ENCODE measurements at regions not wholly inside any gene's neighbourhood (a gene's known extent, or its start where the extent isn't known, plus 50 kb on each side); places are given as distances from the start of the nearest gene placed in this dataset.

GRCh38 chr9:12461763-12462460 lies 231.3 kb upstream of the TYRP1 start:
- intact Hi-C loops (cut with DNase I; ENCODE audit: low total_unique reads), result no loop called here
- no peaks in the 10 kb centered on the region for H3K36me3 ChIP-seq (ENCODE audit: low read depth, missing control alignments)
- no peaks in the 10 kb centered on the region for H3K27me3 ChIP-seq
- DNase-seq, result no peak
- no peak overlapping the region for H3K4me3 ChIP-seq
- H3K27ac ChIP-seq, result no peak overlapping the region
- no peak for TF ChIP-seq POLR2A (IDR thresholded peaks at IDR 0.05)
- no peak for TF ChIP-seq CTCF (IDR thresholded peaks at IDR 0.05)
- 66 to 79% methylated on average over 2 of the region's 2 CpGs for WGBS, 2 donors
- H3K9me3 ChIP-seq, result no peaks in the 10 kb centered on the region
- no peaks in the 10 kb centered on the region for H3K4me1 ChIP-seq

- no peak for DNase-seq
- Histone ChIP-seq H3K36me3 (ENCODE audit: low read depth, missing control alignments) (no peaks in the 10 kb centered on the region), H3K27ac (no peak overlapping the region), H3K4me1 (no peaks in the 10 kb centered on the region), H3K27me3 (no peaks in the 10 kb centered on the region), H3K4me3 (no peak overlapping the region), H3K9me3 (no peaks in the 10 kb centered on the region)
- TF ChIP-seq CTCF (IDR thresholded peaks at IDR 0.05), result no peak
- TF ChIP-seq POLR2A (IDR thresholded peaks at IDR 0.05), result no peak
- intact Hi-C loops (cut with DNase I; ENCODE audit: low total_unique reads), result no loop called here
Observed at GRCh38 chr9:12462861-12463260, 230.3 kb upstream of the TYRP1 start.

GRCh38 chr9:12463641-12464040 lies 229.5 kb upstream of the TYRP1 start:
- no peak for DNase-seq
- intact Hi-C loops (cut with DNase I; ENCODE audit: low total_unique reads), result no loop called here
- Histone ChIP-seq H3K27ac (no peak overlapping the region), H3K27me3 (no peaks in the 10 kb centered on the region), H3K36me3 (ENCODE audit: low read depth, missing control alignments) (no peaks in the 10 kb centered on the region), H3K4me3 (no peak overlapping the region), H3K9me3 (no peaks in the 10 kb centered on the region), H3K4me1 (no peaks in the 10 kb centered on the region)
- TF ChIP-seq CTCF (IDR thresholded peaks at IDR 0.05), result no peak
- TF ChIP-seq POLR2A (IDR thresholded peaks at IDR 0.05), result no peak
- WGBS, 2 donors, result 45 to 46% methylated on average over 3 of the region's 3 CpGs

- no peak for TF ChIP-seq CTCF (IDR thresholded peaks at IDR 0.05)
- TF ChIP-seq POLR2A (IDR thresholded peaks at IDR 0.05), result no peak
- intact Hi-C loops (cut with DNase I; ENCODE audit: low total_unique reads), result no loop called here
- H3K4me1 ChIP-seq, result no peaks in the 10 kb centered on the region
- no peak overlapping the region for H3K4me3 ChIP-seq
- H3K36me3 ChIP-seq (ENCODE audit: low read depth, missing control alignments), result no peaks in the 10 kb centered on the region
- H3K27ac ChIP-seq, result no peak overlapping the region
- no peaks in the 10 kb centered on the region for H3K9me3 ChIP-seq
- 84% methylated on average over 3 of the region's 3 CpGs for WGBS, 2 donors
- H3K27me3 ChIP-seq, result no peaks in the 10 kb centered on the region
- no peak for DNase-seq
Observed at GRCh38 chr9:12464400-12464799, 228.8 kb upstream of the TYRP1 start.

- intact Hi-C loops (cut with DNase I; ENCODE audit: low total_unique reads), result no loop called here
Observed at GRCh38 chr9:12464910-12465512, 228.2 kb upstream of the TYRP1 start.

More at GRCh38 chr9:12464910-12465512, 228.2 kb upstream of the TYRP1 start:
- Histone ChIP-seq H3K9me3 (no peaks in the 10 kb centered on the region), H3K27ac (no peak overlapping the region), H3K27me3 (no peaks in the 10 kb centered on the region), H3K36me3 (ENCODE audit: low read depth, missing control alignments) (no peaks in the 10 kb centered on the region), H3K4me3 (no peak overlapping the region), H3K4me1 (no peaks in the 10 kb centered on the region)
- TF ChIP-seq CTCF (IDR thresholded peaks at IDR 0.05) (peak; percentile 27 to 65 (median 27)), POLR2A (IDR thresholded peaks at IDR 0.05) (no peak)
- DNase-seq, result no peak
- 10 to 27% methylated on average over 2 of the region's 2 CpGs for WGBS, 2 donors
